Stomach (tissue), 8 donors: ENCODE measurements at regions not wholly inside any gene's neighbourhood (a gene's known extent, or its start where the extent isn't known, plus 50 kb on each side); places are given as distances from the start of the nearest gene placed in this dataset.

Experiments
- DNase-seq, 2 donors: peaks; one replicate each; pipeline versions ENCODE4 v3.0.0 to v3.0.0-alpha.2; 2013 to 2019
- H3K27ac ChIP-seq, 5 donors: fragments of 200-600 bp in 4 of 5; sonication (generic) in 4 of 5; one replicate each; pipeline ENCODE4 v1.5.1; 2013 to 2019; ENCODE audit warnings: mild to moderate bottlenecking in 1 of 5, moderate library complexity in 1 of 5
- H3K27me3 ChIP-seq, 3 donors: fragments of 200-600 bp; sonication (generic); one replicate each; pipeline ENCODE4 v1.5.1; 2017 to 2019; ENCODE audit warnings: mixed run types in 1 of 3
- H3K36me3 ChIP-seq, 4 donors: fragments of 200-600 bp; sonication (generic); 1 replicate in 3 of 4; 2 replicates in 1 of 4; pipeline ENCODE4 v1.5.1; 2016 to 2019
- H3K4me1 ChIP-seq, 4 donors: fragments of 200-600 bp; sonication (generic); one replicate each; pipeline ENCODE4 v1.5.1; 2016 to 2019
- H3K4me3 ChIP-seq, 4 donors: fragments of 200-600 bp; sonication (generic) in 3 of 4; one replicate each; pipeline ENCODE4 v1.5.1; 2016 to 2019; ENCODE audit warnings: mild to moderate bottlenecking in 1 of 4
- H3K9me3 ChIP-seq, 4 donors: fragments of 200-600 bp; sonication (generic); one replicate each; pipeline ENCODE4 v1.5.1; 2016 to 2019
- EP300 ChIP-seq: sonication (generic); formaldehyde crosslinking; IDR thresholded peaks from one replicate; pipeline ENCODE4 v1.6.1; 2017; ENCODE audit warnings: antibody characterized with exemption
- POLR2A ChIP-seq, 4 donors: fragments of 450-650 bp; IDR thresholded peaks; one replicate each; pipeline ENCODE4 v1.6.1; 2016; ENCODE audit warnings: antibody characterized with exemption in 4 of 4, control low read depth in 2 of 4, mild to moderate bottlenecking in 1 of 4, moderate library complexity in 1 of 4
- POLR2AphosphoS5 ChIP-seq, 3 donors: sonication (generic); formaldehyde crosslinking; IDR thresholded peaks; one replicate each; pipeline ENCODE4 v1.6.1; 2016; ENCODE audit warnings: antibody characterized with exemption in 3 of 3
- WGBS, 5 donors: extraction: QIAGEN DNeasy Blood & Tissue Kit in 3 of 5; methylation state at CpG; one replicate each; pipeline versions ENCODE4 v1.1.5 to v1.1.7; 2013 to 2018; 5-methylcytosine and 5-hydroxymethylcytosine counted together
- intact Hi-C: fragments of 100-400 bp; cut with DNase I; formaldehyde crosslinking; loops from one replicate; pipeline ENCODE4 v1.15.1; 2023; ENCODE audit warnings: low total_unique reads
- TF ChIP-seq, protein P1 (sequence below), 7 experiments: fragments of 450-650 bp in 4 of 7; fragments of 200-600 bp in 3 of 7; sonication (generic) in 3 of 7; IDR thresholded peaks; one replicate each; pipeline ENCODE4 v1.5.1; 2016 to 2019; ENCODE audit warnings: antibody characterized with exemption in 7 of 7, control low read depth in 2 of 7, mild to moderate bottlenecking in 1 of 7
- donor health status: healthy with polysubstance abuse.
- donor health status: Bipolar disorder and iron deficiency.
- donor health status: healthy.

DNA sequence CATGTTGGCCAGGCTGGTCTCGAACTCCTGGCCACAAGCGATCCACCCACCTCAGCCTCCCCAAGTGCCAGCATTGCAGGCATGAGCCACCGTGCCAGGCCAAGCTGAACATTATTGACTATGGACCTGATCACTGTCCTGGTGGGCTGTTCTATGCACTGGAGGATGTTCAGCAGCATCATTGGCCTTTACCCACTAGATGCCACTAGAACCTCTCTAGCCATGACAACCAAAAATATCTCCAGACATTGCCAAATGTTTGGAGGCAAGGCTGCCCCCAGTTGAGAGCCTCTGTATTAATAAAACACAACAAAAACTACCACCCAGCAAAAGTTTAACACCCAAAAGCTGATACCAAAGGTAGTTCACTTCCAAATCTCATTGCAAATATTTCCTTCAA, 110.8 kb upstream of the SOD1 start:
- WGBS, 5 donors: 90 to 97% (median 95%) methylated on average over 3 of the region's 3 CpGs
- H3K36me3 ChIP-seq: no peaks in the 10 kb centered on the region
- no peak overlapping the region for H3K4me3 ChIP-seq
- no peak for DNase-seq
- H3K27ac ChIP-seq: no peak overlapping the region
- peaks cover 0 to 12% (median 0%) of the 10 kb centered on the region in 3 donors for H3K27me3 ChIP-seq
- TF ChIP-seq POLR2AphosphoS5 (IDR thresholded peaks at IDR 0.05) (no peak), POLR2A (IDR thresholded peaks at IDR 0.05) (no peak), EP300 (no peak)
- TF ChIP-seq, protein P1, sequence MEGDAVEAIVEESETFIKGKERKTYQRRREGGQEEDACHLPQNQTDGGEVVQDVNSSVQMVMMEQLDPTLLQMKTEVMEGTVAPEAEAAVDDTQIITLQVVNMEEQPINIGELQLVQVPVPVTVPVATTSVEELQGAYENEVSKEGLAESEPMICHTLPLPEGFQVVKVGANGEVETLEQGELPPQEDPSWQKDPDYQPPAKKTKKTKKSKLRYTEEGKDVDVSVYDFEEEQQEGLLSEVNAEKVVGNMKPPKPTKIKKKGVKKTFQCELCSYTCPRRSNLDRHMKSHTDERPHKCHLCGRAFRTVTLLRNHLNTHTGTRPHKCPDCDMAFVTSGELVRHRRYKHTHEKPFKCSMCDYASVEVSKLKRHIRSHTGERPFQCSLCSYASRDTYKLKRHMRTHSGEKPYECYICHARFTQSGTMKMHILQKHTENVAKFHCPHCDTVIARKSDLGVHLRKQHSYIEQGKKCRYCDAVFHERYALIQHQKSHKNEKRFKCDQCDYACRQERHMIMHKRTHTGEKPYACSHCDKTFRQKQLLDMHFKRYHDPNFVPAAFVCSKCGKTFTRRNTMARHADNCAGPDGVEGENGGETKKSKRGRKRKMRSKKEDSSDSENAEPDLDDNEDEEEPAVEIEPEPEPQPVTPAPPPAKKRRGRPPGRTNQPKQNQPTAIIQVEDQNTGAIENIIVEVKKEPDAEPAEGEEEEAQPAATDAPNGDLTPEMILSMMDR (IDR thresholded peaks at IDR 0.05): no peak
- H3K9me3 ChIP-seq: no peaks in the 10 kb centered on the region
- H3K4me1 ChIP-seq: no peaks in the 10 kb centered on the region
- intact Hi-C loops: no loop called here

DNA sequence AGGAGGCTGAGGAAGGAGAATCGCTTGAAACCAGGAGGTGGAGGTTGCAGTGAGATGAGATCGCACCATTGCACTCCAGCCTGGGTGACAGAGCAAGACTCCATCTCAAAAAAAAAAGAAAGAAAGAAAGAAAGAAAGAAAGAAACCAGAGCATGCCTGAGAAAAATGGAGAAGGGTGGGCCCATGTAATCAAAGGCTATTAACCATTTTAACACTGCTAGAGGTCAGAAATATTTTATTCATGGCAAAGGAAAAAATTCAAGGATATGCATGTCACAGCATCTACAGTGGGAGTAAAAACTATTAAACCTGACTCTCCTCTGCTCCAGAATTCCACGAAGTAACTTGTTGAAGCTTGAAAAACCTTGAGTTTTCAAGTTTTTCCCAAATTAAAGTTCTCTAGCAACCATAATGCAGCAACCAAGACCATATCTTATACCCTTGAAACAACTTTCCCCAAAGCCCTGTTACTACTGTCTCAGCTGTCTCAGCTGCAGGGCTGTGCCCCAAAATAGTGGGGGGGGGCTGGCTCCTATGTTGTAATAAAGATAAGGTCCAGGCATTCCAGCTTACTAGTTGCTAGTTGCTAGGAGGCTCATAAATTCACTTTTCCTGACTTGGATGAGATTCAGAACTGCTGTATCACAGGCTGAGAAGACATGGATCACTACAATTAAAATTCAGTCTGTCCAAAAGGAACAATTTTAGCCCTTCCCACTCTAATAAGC, 112.9 kb upstream of the SOD1 start:
- H3K9me3 ChIP-seq: no peaks in the 10 kb centered on the region
- intact Hi-C loops: no loop called here
- peak in 1 of 2 donors; percentile 47 for DNase-seq
- no peak overlapping the region for H3K4me3 ChIP-seq
- peaks cover 0 to 4% (median 0%) of the 10 kb centered on the region in 3 donors for H3K27me3 ChIP-seq
- H3K4me1 ChIP-seq: no peaks in the 10 kb centered on the region
- TF ChIP-seq POLR2A (IDR thresholded peaks at IDR 0.05): no peak
- no peak for TF ChIP-seq EP300
- TF ChIP-seq, protein P1 (IDR thresholded peaks at IDR 0.05): no peak
- H3K27ac ChIP-seq: no peak overlapping the region
- 90 to 94% (median 93%) methylated on average over 3 of the region's 3 CpGs for WGBS, 5 donors
- no peaks in the 10 kb centered on the region for H3K36me3 ChIP-seq

DNA sequence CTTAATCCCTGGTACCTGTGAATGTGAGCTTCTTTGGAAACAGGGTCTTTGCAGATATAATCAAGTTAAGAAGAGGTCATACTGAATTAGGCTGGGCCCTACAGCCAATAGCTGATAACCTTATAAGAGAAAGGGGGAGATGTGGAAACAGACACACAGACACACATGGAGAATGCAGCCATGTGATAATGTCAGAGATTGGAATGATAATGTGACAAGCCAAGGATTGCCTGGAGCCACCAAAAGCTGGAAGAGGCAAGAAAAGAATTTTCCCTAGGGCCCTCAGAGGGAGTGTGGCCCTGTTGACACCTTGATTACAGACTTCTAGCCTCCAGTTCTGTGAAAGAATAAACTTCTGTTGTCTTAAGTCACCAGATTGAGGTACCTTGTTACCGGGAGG, 114.5 kb upstream of the SOD1 start:
- H3K27me3 ChIP-seq: peaks cover 0 to 4% (median 0%) of the 10 kb centered on the region in 3 donors
- intact Hi-C loops: no loop called here
- no peak for TF ChIP-seq POLR2A (IDR thresholded peaks at IDR 0.05)
- TF ChIP-seq, protein P1 (IDR thresholded peaks at IDR 0.05): no peak
- no peak for TF ChIP-seq POLR2AphosphoS5 (IDR thresholded peaks at IDR 0.05)
- TF ChIP-seq EP300: no peak
- H3K4me3 ChIP-seq: no peak overlapping the region
- no peaks in the 10 kb centered on the region for H3K9me3 ChIP-seq
- H3K27ac ChIP-seq: no peak overlapping the region
- WGBS, 5 donors: 73 to 80% (median 75%) methylated on average over 1 of the region's 1 CpG
- H3K4me1 ChIP-seq: no peaks in the 10 kb centered on the region
- no peaks in the 10 kb centered on the region for H3K36me3 ChIP-seq
- no peak for DNase-seq

DNA sequence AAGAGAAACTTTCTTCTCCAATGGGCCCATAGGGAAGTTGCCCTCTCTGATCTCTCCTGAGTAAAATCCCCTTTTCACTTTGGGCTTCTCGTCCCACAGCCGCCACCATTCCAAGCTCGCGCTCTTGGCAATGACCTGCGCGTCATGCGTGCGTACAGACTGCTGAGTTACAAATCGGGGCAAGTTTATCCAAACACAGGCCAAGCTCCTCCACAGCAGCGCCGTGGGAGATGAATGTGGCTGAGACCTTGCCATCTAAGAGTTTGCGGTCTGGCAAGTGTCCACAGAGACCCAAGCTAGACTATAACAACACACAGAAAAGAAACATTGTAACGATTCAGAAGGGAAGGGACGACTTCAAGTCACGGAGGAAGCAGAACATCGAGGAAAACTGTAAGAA, 116.3 kb upstream of the SOD1 start:
- 76 to 83% (median 79%) methylated on average over 16 of the region's 16 CpGs for WGBS, 5 donors
- intact Hi-C loops: no loop called here
- peak in 1 of 2 donors; percentile 50 for DNase-seq
- Histone ChIP-seq H3K4me3 (no peak overlapping the region), H3K36me3 (no peaks in the 10 kb centered on the region), H3K27ac (no peak overlapping the region), H3K4me1 (no peaks in the 10 kb centered on the region), H3K27me3 (no peaks in the 10 kb centered on the region), H3K9me3 (no peaks in the 10 kb centered on the region)
- TF ChIP-seq, protein P1 (IDR thresholded peaks at IDR 0.05): no peak
- TF ChIP-seq EP300 (no peak), POLR2A (IDR thresholded peaks at IDR 0.05) (no peak), POLR2AphosphoS5 (IDR thresholded peaks at IDR 0.05) (no peak)
